PC-3 (cell line): ENCODE measurements at regions not wholly inside any gene's neighbourhood (a gene's known extent, or its start where the extent isn't known, plus 50 kb on each side); places are given as distances from the start of the nearest gene placed in this dataset.

Experiments
- ATAC-seq: fragments of 200-7000 bp; cut with Tn5 transposase; 2 replicates; pipeline ENCODE4 v1.9.1; 2020; ENCODE audit warnings: mild to moderate bottlenecking, moderate library complexity
- BruUV-seq: library from RNA; stranded (reverse); fragments of 400-500 nt; replicated peaks from 2 replicates; lab custom pipeline; 2021; lab: Mats Ljungman, UMichigan
- CTCF ChIA-PET: fragments of 300-600 bp; sonication (Branson Sonifier 250); formaldehyde crosslinking; loops from one replicate; lab custom pipeline; 2022; ENCODE audit warnings: antibody characterized with exemption; lab: Charles Lee
- POLR2A ChIA-PET: fragments of 300-600 bp; sonication (Branson Sonifier 250); formaldehyde crosslinking; loops from one replicate; lab custom pipeline; 2022; ENCODE audit warnings: antibody characterized with exemption; ENCODE audit not compliant: unreplicated experiment; lab: Charles Lee
- DNase-seq: peaks from one replicate; pipeline ENCODE4 v3.0.0-alpha.2; 2015
- H2AFZ ChIP-seq: fragments of 300-600 bp; sonication (generic); 2 replicates; pipeline ENCODE4 v1.6.0; 2016; ENCODE audit warnings: antibody characterized with exemption, low read length
- H3F3A ChIP-seq: fragments of 300-600 bp; sonication (generic); one replicate; pipeline ENCODE4 v1.6.0; 2017; ENCODE audit warnings: antibody characterized with exemption, low read length, control low read depth, mild to moderate bottlenecking; ENCODE audit not compliant: unreplicated experiment
- H3K27ac ChIP-seq: fragments of 300-600 bp; sonication (generic); 2 replicates; pipeline ENCODE4 v1.5.1; 2016; ENCODE audit warnings: mild to moderate bottlenecking, low read length
- H3K27me3 ChIP-seq: fragments of 300-600 bp; sonication (generic); 2 replicates; pipeline ENCODE4 v1.6.1; 2016; ENCODE audit warnings: low read length, mixed read lengths
- H3K36me3 ChIP-seq: fragments of 300-600 bp; sonication (generic); 2 replicates; pipeline ENCODE4 v1.6.1; 2016; ENCODE audit warnings: low read depth, mixed run types, low read length, mixed read lengths
- H3K4me1 ChIP-seq: fragments of 300-600 bp; sonication (generic); 2 replicates; pipeline ENCODE4 v1.5.1; 2016; ENCODE audit warnings: low read length; ENCODE audit not compliant: insufficient read depth
- H3K4me2 ChIP-seq: fragments of 300-600 bp; sonication (generic); 2 replicates; pipeline ENCODE4 v1.6.0; 2016; ENCODE audit warnings: low read length
- H3K4me3 ChIP-seq: fragments of 300-600 bp; sonication (generic); 2 replicates; pipeline ENCODE4 v1.5.1; 2016; ENCODE audit warnings: mild to moderate bottlenecking, low read length, mixed read lengths
- H3K79me2 ChIP-seq: fragments of 300-600 bp; sonication (generic); 2 replicates; pipeline ENCODE4 v1.6.1; 2017; ENCODE audit warnings: low read length, mixed read lengths
- H3K9ac ChIP-seq: fragments of 300-600 bp; sonication (generic); 2 replicates; pipeline ENCODE4 v1.6.0; 2016; ENCODE audit warnings: mild to moderate bottlenecking, low read length
- H3K9me2 ChIP-seq: fragments of 300-600 bp; sonication (generic); replicated peaks from 2 replicates; pipeline ENCODE4 v1.6.1; 2016; ENCODE audit warnings: mixed run types, low read length, mixed read lengths
- H3K9me3 ChIP-seq: fragments of 300-600 bp; sonication (generic); 2 replicates; pipeline ENCODE4 v1.6.1; 2016; ENCODE audit warnings: low read length, mixed read lengths
- H4K20me1 ChIP-seq: fragments of 300-600 bp; sonication (generic); 2 replicates; pipeline ENCODE4 v1.6.1; 2016; ENCODE audit warnings: low read length, mixed read lengths
- EZH2 ChIP-seq: fragments of 300-600 bp; sonication (generic); IDR thresholded peaks from one replicate; pipeline ENCODE4 v1.6.1; 2017; ENCODE audit warnings: antibody characterized with exemption, mild to moderate bottlenecking, low read length; ENCODE audit not compliant: unreplicated experiment
- EZH2phosphoT487 ChIP-seq: fragments of 300-600 bp; sonication (generic); IDR thresholded peaks from 2 replicates; pipeline ENCODE4 v1.6.1; 2018; ENCODE audit warnings: mild to moderate bottlenecking, antibody characterized with exemption, low read length, borderline replicate concordance
- intact Hi-C: fragments of 100-400 bp; cut with micrococcal nuclease; formaldehyde crosslinking; loops from 2 replicates; pipeline ENCODE4 v1.9.0; 2023
- TF ChIP-seq, protein P1 (sequence below): fragments of 300-600 bp; sonication (generic); conservative IDR thresholded peaks from 2 replicates; pipeline ENCODE4 v1.5.1; 2017; ENCODE audit warnings: antibody characterized with exemption, low read depth, mild to moderate bottlenecking, low read length

DNA sequence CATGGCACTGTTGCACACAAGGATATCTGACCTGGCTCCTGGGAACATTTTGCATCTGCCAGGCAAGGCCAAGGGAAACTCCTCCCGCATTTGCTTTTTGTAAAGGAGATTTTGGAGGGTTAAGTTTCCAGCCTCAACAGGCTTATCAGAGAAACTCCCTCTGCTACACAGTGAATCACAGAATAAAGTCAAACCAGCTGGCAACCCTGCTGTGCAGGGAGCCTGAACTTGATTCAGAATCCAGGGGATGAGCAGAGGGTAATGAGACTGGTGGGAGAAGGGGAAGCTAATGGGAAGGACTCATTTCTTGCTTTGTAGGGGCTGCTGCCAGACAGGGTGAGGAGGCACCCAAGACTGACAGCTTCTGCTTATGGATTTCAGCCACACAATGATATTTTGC, 185.3 kb upstream of the ISX start:
- H3K27me3 ChIP-seq = no peaks in the 10 kb centered on the region
- H3K4me2 ChIP-seq = no peak overlapping the region
- H3K9me2 ChIP-seq = no peaks in the 10 kb centered on the region
- ChIA-PET CTCF (no interaction called here), POLR2A (no interaction called here)
- BruUV-seq = no TSS peak
- H3K9ac ChIP-seq = no peak overlapping the region
- TF ChIP-seq, protein P1, sequence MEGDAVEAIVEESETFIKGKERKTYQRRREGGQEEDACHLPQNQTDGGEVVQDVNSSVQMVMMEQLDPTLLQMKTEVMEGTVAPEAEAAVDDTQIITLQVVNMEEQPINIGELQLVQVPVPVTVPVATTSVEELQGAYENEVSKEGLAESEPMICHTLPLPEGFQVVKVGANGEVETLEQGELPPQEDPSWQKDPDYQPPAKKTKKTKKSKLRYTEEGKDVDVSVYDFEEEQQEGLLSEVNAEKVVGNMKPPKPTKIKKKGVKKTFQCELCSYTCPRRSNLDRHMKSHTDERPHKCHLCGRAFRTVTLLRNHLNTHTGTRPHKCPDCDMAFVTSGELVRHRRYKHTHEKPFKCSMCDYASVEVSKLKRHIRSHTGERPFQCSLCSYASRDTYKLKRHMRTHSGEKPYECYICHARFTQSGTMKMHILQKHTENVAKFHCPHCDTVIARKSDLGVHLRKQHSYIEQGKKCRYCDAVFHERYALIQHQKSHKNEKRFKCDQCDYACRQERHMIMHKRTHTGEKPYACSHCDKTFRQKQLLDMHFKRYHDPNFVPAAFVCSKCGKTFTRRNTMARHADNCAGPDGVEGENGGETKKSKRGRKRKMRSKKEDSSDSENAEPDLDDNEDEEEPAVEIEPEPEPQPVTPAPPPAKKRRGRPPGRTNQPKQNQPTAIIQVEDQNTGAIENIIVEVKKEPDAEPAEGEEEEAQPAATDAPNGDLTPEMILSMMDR = no peak
- TF ChIP-seq EZH2phosphoT487 = no peak
- intact Hi-C loops = no loop called here
- no peaks in the 10 kb centered on the region for H3K36me3 ChIP-seq
- DNase-seq = no peak
- H3K4me3 ChIP-seq = no peak overlapping the region
- no peaks in the 10 kb centered on the region for H3K4me1 ChIP-seq
- no peak overlapping the region for H3K27ac ChIP-seq
- H3K9me3 ChIP-seq = no peaks in the 10 kb centered on the region
- no peak overlapping the region for H2AFZ ChIP-seq
- H3F3A ChIP-seq = no peaks in the 10 kb centered on the region
- no peaks in the 10 kb centered on the region for H4K20me1 ChIP-seq
- no peaks in the 10 kb centered on the region for H3K79me2 ChIP-seq
- ATAC-seq = no peak

GRCh38 chr22:34881453-34881852, 184.5 kb upstream of the ISX start:
- CTCF ChIA-PET = no interaction called here

GRCh38 chr22:34885852-34886251, 180.1 kb upstream of the ISX start:
- no peak overlapping the region for H2AFZ ChIP-seq
- H4K20me1 ChIP-seq = no peaks in the 10 kb centered on the region
- intact Hi-C loops = no loop called here
- no peaks in the 10 kb centered on the region for H3K27me3 ChIP-seq
- H3K4me3 ChIP-seq = no peak overlapping the region
- no peak overlapping the region for H3K27ac ChIP-seq
- H3K4me2 ChIP-seq = no peak overlapping the region
- no peaks in the 10 kb centered on the region for H3K4me1 ChIP-seq
- no peaks in the 10 kb centered on the region for H3K79me2 ChIP-seq
- no peaks in the 10 kb centered on the region for H3K36me3 ChIP-seq
- no peaks in the 10 kb centered on the region for H3F3A ChIP-seq
- no peaks in the 10 kb centered on the region for H3K9me2 ChIP-seq
- ChIA-PET POLR2A (no interaction called here), CTCF (no interaction called here)
- ATAC-seq (no peak), DNase-seq (no peak)
- no peaks in the 10 kb centered on the region for H3K9me3 ChIP-seq
- TF ChIP-seq, protein P1 = no peak
- TF ChIP-seq EZH2phosphoT487 = no peak
- TF ChIP-seq EZH2 = no peak
- no TSS peak for BruUV-seq
- no peak overlapping the region for H3K9ac ChIP-seq

More at GRCh38 chr22:34881453-34881852, 184.5 kb upstream of the ISX start:
- H3K4me2 ChIP-seq = no peak overlapping the region
- H3K79me2 ChIP-seq = no peaks in the 10 kb centered on the region
- no peaks in the 10 kb centered on the region for H3K27me3 ChIP-seq
- intact Hi-C loops = no loop called here
- DNase-seq (no peak), ATAC-seq (no peak)
- no peaks in the 10 kb centered on the region for H4K20me1 ChIP-seq
- no peak overlapping the region for H2AFZ ChIP-seq
- H3K4me3 ChIP-seq = no peak overlapping the region
- TF ChIP-seq, protein P1 = no peak
- TF ChIP-seq EZH2phosphoT487 = no peak
- TF ChIP-seq EZH2 = no peak
- no TSS peak for BruUV-seq
- H3K36me3 ChIP-seq = no peaks in the 10 kb centered on the region
- H3K4me1 ChIP-seq = no peaks in the 10 kb centered on the region
- H3K9ac ChIP-seq = no peak overlapping the region
- no peaks in the 10 kb centered on the region for H3F3A ChIP-seq
- POLR2A ChIA-PET = no interaction called here
- H3K9me3 ChIP-seq = no peaks in the 10 kb centered on the region
- H3K9me2 ChIP-seq = no peaks in the 10 kb centered on the region
- H3K27ac ChIP-seq = no peak overlapping the region
